ENCODE measurements at regions not wholly inside any gene's neighbourhood (a gene's known extent, or its start where the extent isn't known, plus 50 kb on each side); places are given as distances from the start of the nearest gene placed in this dataset.

DNA sequence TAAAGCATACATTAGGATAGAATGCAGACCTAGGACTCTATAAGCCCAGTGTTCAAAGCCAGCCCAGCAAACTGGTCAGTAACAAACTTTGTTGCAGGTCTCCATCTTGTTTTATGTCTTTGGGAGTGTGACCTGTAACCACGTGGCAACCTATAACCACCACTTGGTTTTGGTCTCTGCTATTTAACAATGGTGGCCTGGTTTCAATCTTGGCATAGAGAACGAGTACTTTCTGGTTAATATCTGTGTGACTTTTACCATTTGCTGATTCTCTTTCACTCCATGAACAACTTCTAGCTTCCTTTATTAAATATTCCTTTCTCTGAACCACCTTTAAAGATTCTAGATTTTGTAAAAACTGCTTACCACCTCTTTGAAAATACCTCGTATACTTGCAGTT lies 118.5 kb downstream of the KCNS3 start:
- TF ChIP-seq, protein P1, sequence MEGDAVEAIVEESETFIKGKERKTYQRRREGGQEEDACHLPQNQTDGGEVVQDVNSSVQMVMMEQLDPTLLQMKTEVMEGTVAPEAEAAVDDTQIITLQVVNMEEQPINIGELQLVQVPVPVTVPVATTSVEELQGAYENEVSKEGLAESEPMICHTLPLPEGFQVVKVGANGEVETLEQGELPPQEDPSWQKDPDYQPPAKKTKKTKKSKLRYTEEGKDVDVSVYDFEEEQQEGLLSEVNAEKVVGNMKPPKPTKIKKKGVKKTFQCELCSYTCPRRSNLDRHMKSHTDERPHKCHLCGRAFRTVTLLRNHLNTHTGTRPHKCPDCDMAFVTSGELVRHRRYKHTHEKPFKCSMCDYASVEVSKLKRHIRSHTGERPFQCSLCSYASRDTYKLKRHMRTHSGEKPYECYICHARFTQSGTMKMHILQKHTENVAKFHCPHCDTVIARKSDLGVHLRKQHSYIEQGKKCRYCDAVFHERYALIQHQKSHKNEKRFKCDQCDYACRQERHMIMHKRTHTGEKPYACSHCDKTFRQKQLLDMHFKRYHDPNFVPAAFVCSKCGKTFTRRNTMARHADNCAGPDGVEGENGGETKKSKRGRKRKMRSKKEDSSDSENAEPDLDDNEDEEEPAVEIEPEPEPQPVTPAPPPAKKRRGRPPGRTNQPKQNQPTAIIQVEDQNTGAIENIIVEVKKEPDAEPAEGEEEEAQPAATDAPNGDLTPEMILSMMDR (optimal IDR thresholded peaks at IDR 0.05 in 1 of 3, IDR thresholded peaks at IDR 0.05 in 1 of 3, conservative IDR thresholded peaks at IDR 0.05 in 1 of 3; ENCODE audit: extremely low read depth in 1 of 3, insufficient read depth in 2 of 3, low read length in 3 of 3): no peak
- no peak for TF ChIP-seq EZH2 (IDR thresholded peaks at IDR 0.05; ENCODE audit: low read length)

Measured in keratinocyte (primary cell).